ENCODE measurements at regions not wholly inside any gene's neighbourhood (a gene's known extent, or its start where the extent isn't known, plus 50 kb on each side); places are given as distances from the start of the nearest gene placed in this dataset.

- in situ Hi-C loops (cut with MboI; ENCODE audit: low sequenced_read_pairs): no loop called here
- no peak for DNase-seq (ENCODE audit: low spot score in 2 of 2)
- Histone ChIP-seq H3K4me1 (peaks cover 19% of the 10 kb centered on the region), H3K9me3 (no peaks in the 10 kb centered on the region), H3K36me3 (replicated peaks) (no peaks in the 10 kb centered on the region), H3K4me3 (no peak overlapping the region), H3K27me3 (ENCODE audit: low read depth) (no peaks in the 10 kb centered on the region)
Measured at GRCh38 chr3:73759297-73759711, 134.6 kb upstream of the PDZRN3 start.

GRCh38 chr3:73757536-73757935 is 132.8 kb upstream of the PDZRN3 start:
- peaks cover 5% of the 10 kb centered on the region for H3K4me1 ChIP-seq
- H3K4me3 ChIP-seq: no peak overlapping the region
- no peaks in the 10 kb centered on the region for H3K9me3 ChIP-seq
- in situ Hi-C loops (cut with MboI; ENCODE audit: low sequenced_read_pairs): no loop called here
- H3K36me3 ChIP-seq (replicated peaks): no peaks in the 10 kb centered on the region
- no peaks in the 10 kb centered on the region for H3K27me3 ChIP-seq (ENCODE audit: low read depth)
- no peak for DNase-seq (ENCODE audit: low spot score in 2 of 2)

GRCh38 chr3:73753985-73754384 is 129.2 kb upstream of the PDZRN3 start:
- Histone ChIP-seq H3K9me3 (no peaks in the 10 kb centered on the region), H3K4me1 (no peaks in the 10 kb centered on the region), H3K27me3 (ENCODE audit: low read depth) (no peaks in the 10 kb centered on the region), H3K4me3 (no peak overlapping the region), H3K36me3 (replicated peaks) (no peaks in the 10 kb centered on the region)
- in situ Hi-C loops (cut with MboI; ENCODE audit: low sequenced_read_pairs): no loop called here
- no peak for DNase-seq (ENCODE audit: low spot score in 2 of 2)

GRCh38 chr3:73752338-73752737 is 127.6 kb upstream of the PDZRN3 start:
- in situ Hi-C loops (cut with MboI; ENCODE audit: low sequenced_read_pairs): no loop called here
- Histone ChIP-seq H3K4me1 (no peaks in the 10 kb centered on the region), H3K27me3 (ENCODE audit: low read depth) (no peaks in the 10 kb centered on the region), H3K9me3 (no peaks in the 10 kb centered on the region), H3K36me3 (replicated peaks) (no peaks in the 10 kb centered on the region), H3K4me3 (no peak overlapping the region)
- no peak for DNase-seq (ENCODE audit: low spot score in 2 of 2)

GRCh38 chr3:73746623-73747022 is 121.9 kb upstream of the PDZRN3 start:
- in situ Hi-C loops (cut with MboI; ENCODE audit: low sequenced_read_pairs): no loop called here
- Histone ChIP-seq H3K27me3 (ENCODE audit: low read depth) (no peaks in the 10 kb centered on the region), H3K36me3 (replicated peaks) (no peaks in the 10 kb centered on the region), H3K4me1 (no peaks in the 10 kb centered on the region), H3K9me3 (no peaks in the 10 kb centered on the region), H3K4me3 (no peak overlapping the region)
- peak in 1 of 2 experiments; percentile 29 for DNase-seq (ENCODE audit: low spot score in 2 of 2)

- Histone ChIP-seq H3K9me3 (no peaks in the 10 kb centered on the region), H3K36me3 (replicated peaks) (no peaks in the 10 kb centered on the region), H3K27me3 (ENCODE audit: low read depth) (no peaks in the 10 kb centered on the region), H3K4me3 (no peak overlapping the region), H3K4me1 (no peaks in the 10 kb centered on the region)
- in situ Hi-C loops (cut with MboI; ENCODE audit: low sequenced_read_pairs): no loop called here
- DNase-seq (ENCODE audit: low spot score in 2 of 2): no peak
Measured at GRCh38 chr3:73745526-73746191, 120.9 kb upstream of the PDZRN3 start.

- H3K27me3 ChIP-seq (ENCODE audit: low read depth): no peaks in the 10 kb centered on the region
- in situ Hi-C loops (cut with MboI; ENCODE audit: low sequenced_read_pairs): no loop called here
- DNase-seq (ENCODE audit: low spot score in 2 of 2): no peak
- H3K4me1 ChIP-seq: peaks cover 2% of the 10 kb centered on the region; the same call in 1 of the 2 replicates
- no peaks in the 10 kb centered on the region for H3K36me3 ChIP-seq (replicated peaks)
- no peak overlapping the region for H3K4me3 ChIP-seq
- H3K9me3 ChIP-seq: no peaks in the 10 kb centered on the region
Measured at GRCh38 chr3:73743551-73743950, 118.8 kb upstream of the PDZRN3 start.

- H3K4me3 ChIP-seq: no peak overlapping the region
- no peaks in the 10 kb centered on the region for H3K9me3 ChIP-seq
- no peak for DNase-seq (ENCODE audit: low spot score in 2 of 2)
- H3K4me1 ChIP-seq: peaks cover 11% of the 10 kb centered on the region
- no peaks in the 10 kb centered on the region for H3K36me3 ChIP-seq (replicated peaks)
- in situ Hi-C loops (cut with MboI; ENCODE audit: low sequenced_read_pairs): no loop called here
- no peaks in the 10 kb centered on the region for H3K27me3 ChIP-seq (ENCODE audit: low read depth)
Measured at GRCh38 chr3:73739791-73740453, 115.2 kb upstream of the PDZRN3 start.

- in situ Hi-C loops (cut with MboI; ENCODE audit: low sequenced_read_pairs): no loop called here
- no peaks in the 10 kb centered on the region for H3K36me3 ChIP-seq (replicated peaks)
- DNase-seq (ENCODE audit: low spot score in 2 of 2): no peak
- H3K9me3 ChIP-seq: no peaks in the 10 kb centered on the region
- no peaks in the 10 kb centered on the region for H3K27me3 ChIP-seq (ENCODE audit: low read depth)
- H3K4me1 ChIP-seq: peaks cover 22% of the 10 kb centered on the region
- no peak overlapping the region for H3K4me3 ChIP-seq
Measured at GRCh38 chr3:73738711-73739110, 114.0 kb upstream of the PDZRN3 start.

GRCh38 chr3:73734211-73735089 is 109.7 kb upstream of the PDZRN3 start:
- no peak overlapping the region for H3K4me3 ChIP-seq
- no peaks in the 10 kb centered on the region for H3K36me3 ChIP-seq (replicated peaks)
- peaks cover 28% of the 10 kb centered on the region for H3K4me1 ChIP-seq
- DNase-seq (ENCODE audit: low spot score in 2 of 2): peak; percentile 42 to 94
- H3K9me3 ChIP-seq: no peaks in the 10 kb centered on the region
- H3K27me3 ChIP-seq (ENCODE audit: low read depth): no peaks in the 10 kb centered on the region
- in situ Hi-C loops (cut with MboI; ENCODE audit: low sequenced_read_pairs): no loop called here

- Histone ChIP-seq H3K4me1 (peaks cover 26% of the 10 kb centered on the region), H3K4me3 (no peak overlapping the region), H3K9me3 (no peaks in the 10 kb centered on the region), H3K27me3 (ENCODE audit: low read depth) (no peaks in the 10 kb centered on the region), H3K36me3 (replicated peaks) (no peaks in the 10 kb centered on the region)
- no peak for DNase-seq (ENCODE audit: low spot score in 2 of 2)
- in situ Hi-C loops (cut with MboI; ENCODE audit: low sequenced_read_pairs): no loop called here
Measured at GRCh38 chr3:73733746-73734145, 109.0 kb upstream of the PDZRN3 start.

- H3K36me3 ChIP-seq (replicated peaks): no peaks in the 10 kb centered on the region
- no peaks in the 10 kb centered on the region for H3K9me3 ChIP-seq
- H3K4me3 ChIP-seq: no peak overlapping the region
- peaks cover 28% of the 10 kb centered on the region for H3K4me1 ChIP-seq
- DNase-seq (ENCODE audit: low spot score in 2 of 2): no peak
- no peaks in the 10 kb centered on the region for H3K27me3 ChIP-seq (ENCODE audit: low read depth)
- in situ Hi-C loops (cut with MboI; ENCODE audit: low sequenced_read_pairs): no loop called here
Measured at GRCh38 chr3:73729969-73730440, 105.3 kb upstream of the PDZRN3 start.

GRCh38 chr3:73727854-73728253 is 103.1 kb upstream of the PDZRN3 start:
- no peaks in the 10 kb centered on the region for H3K27me3 ChIP-seq (ENCODE audit: low read depth)
- in situ Hi-C loops (cut with MboI; ENCODE audit: low sequenced_read_pairs): no loop called here
- H3K9me3 ChIP-seq: no peaks in the 10 kb centered on the region
- H3K4me1 ChIP-seq: peaks cover 10% of the 10 kb centered on the region
- H3K36me3 ChIP-seq (replicated peaks): no peaks in the 10 kb centered on the region
- DNase-seq (ENCODE audit: low spot score in 2 of 2): no peak
- no peak overlapping the region for H3K4me3 ChIP-seq
